ENCODE measurements at regions not wholly inside any gene's neighbourhood (a gene's known extent, or its start where the extent isn't known, plus 50 kb on each side); places are given as distances from the start of the nearest gene placed in this dataset.

DNA sequence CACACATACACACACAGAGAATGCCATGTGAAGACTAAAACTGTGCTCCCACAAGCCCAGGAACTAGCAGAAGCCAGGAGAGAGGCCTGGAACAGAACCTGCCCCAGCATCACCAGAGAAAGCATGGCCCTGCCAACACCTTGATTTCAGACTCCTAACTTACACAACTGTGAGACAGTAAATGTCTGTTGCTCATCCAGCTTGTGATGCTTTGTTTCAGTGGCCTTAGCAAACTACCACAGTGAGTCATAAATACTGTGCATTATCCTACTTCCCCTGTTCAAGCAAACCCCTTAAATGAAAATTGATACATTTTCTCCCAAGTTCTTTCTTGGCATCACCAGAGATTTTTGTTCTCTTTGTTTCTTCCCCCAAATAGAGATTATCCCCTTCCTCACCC lies 1539.4 kb upstream of the TENM4 start:
- H3K36me3 Mint-ChIP-seq (ENCODE audit: low read depth): no peaks in the 10 kb centered on the region
- TF ChIP-seq, protein P1, sequence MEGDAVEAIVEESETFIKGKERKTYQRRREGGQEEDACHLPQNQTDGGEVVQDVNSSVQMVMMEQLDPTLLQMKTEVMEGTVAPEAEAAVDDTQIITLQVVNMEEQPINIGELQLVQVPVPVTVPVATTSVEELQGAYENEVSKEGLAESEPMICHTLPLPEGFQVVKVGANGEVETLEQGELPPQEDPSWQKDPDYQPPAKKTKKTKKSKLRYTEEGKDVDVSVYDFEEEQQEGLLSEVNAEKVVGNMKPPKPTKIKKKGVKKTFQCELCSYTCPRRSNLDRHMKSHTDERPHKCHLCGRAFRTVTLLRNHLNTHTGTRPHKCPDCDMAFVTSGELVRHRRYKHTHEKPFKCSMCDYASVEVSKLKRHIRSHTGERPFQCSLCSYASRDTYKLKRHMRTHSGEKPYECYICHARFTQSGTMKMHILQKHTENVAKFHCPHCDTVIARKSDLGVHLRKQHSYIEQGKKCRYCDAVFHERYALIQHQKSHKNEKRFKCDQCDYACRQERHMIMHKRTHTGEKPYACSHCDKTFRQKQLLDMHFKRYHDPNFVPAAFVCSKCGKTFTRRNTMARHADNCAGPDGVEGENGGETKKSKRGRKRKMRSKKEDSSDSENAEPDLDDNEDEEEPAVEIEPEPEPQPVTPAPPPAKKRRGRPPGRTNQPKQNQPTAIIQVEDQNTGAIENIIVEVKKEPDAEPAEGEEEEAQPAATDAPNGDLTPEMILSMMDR (IDR thresholded peaks at IDR 0.05): no peak

DNA sequence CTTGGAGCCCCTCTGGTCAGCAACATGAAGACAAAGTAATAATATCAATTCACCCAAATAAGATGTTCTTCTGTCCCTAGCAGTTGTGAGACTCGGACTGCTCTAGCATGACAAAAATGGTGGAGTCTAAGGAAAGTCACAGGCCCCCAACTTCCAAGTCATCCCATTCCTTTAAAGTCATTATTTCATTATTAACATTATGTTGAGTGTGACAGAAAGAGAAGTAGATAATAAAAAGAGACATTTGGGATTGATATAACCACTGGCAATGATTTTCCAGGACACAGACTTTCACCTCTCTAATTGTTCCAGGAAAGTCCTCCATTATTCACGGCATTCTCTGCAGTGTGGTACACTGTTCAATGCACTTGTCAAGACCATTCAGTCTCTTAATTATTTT lies 1533.0 kb upstream of the TENM4 start:
- H3K4me3 Mint-ChIP-seq: no peak overlapping the region
- H3K4me3 ChIP-seq (ENCODE audit: low read length): no peak overlapping the region
- ChIA-PET CTCF (no interaction called here), POLR2A (no interaction called here)
- H3K4me1 Mint-ChIP-seq (ENCODE audit: low read depth): no peaks in the 10 kb centered on the region
- no peak overlapping the region for H3K27ac Mint-ChIP-seq
- TF ChIP-seq, protein P1 (IDR thresholded peaks at IDR 0.05): no peak
- no peak overlapping the region for H3K27ac ChIP-seq (ENCODE audit: low read depth in 1 of 2, low read length in 2 of 2)
- no peaks in the 10 kb centered on the region for H3K4me1 ChIP-seq (ENCODE audit: insufficient read depth, low read length)
- peaks cover 9% of the 10 kb centered on the region for H3K9me3 Mint-ChIP-seq
- no peak for ATAC-seq (ENCODE audit: poor library complexity)
- H3K27me3 ChIP-seq (ENCODE audit: control insufficient read depth in 1 of 2, insufficient read depth in 2 of 2, low read length in 2 of 2): no peaks in the 10 kb centered on the region
- H3K27me3 Mint-ChIP-seq: no peaks in the 10 kb centered on the region
- no peaks in the 10 kb centered on the region for H3K36me3 ChIP-seq (ENCODE audit: insufficient read depth, low read length)
- H3K36me3 Mint-ChIP-seq (ENCODE audit: low read depth): no peaks in the 10 kb centered on the region
- no peak for DNase-seq
- intact Hi-C loops (cut with DNase I, micrococcal nuclease): no loop called here
- H3K9me3 ChIP-seq (ENCODE audit: control insufficient read depth in 1 of 2, insufficient read depth in 1 of 2, low read length in 2 of 2): no peaks in the 10 kb centered on the region

More for the DNA sequence above, 1539.4 kb upstream of the TENM4 start:
- Histone ChIP-seq H3K4me3 (ENCODE audit: low read length) (no peak overlapping the region), H3K27ac (ENCODE audit: low read depth in 1 of 2, low read length in 2 of 2) (no peak overlapping the region), H3K4me1 (ENCODE audit: insufficient read depth, low read length) (no peaks in the 10 kb centered on the region), H3K36me3 (ENCODE audit: insufficient read depth, low read length) (no peaks in the 10 kb centered on the region), H3K27me3 (ENCODE audit: control insufficient read depth in 1 of 2, insufficient read depth in 2 of 2, low read length in 2 of 2) (no peaks in the 10 kb centered on the region), H3K9me3 (ENCODE audit: control insufficient read depth in 1 of 2, insufficient read depth in 1 of 2, low read length in 2 of 2) (peaks cover 0 to 9% of the 10 kb centered on the region in 2 experiments)
- Mint-ChIP-seq H3K27me3 (no peaks in the 10 kb centered on the region), H3K4me1 (ENCODE audit: low read depth) (no peaks in the 10 kb centered on the region), H3K27ac (no peak overlapping the region), H3K9me3 (peaks cover 8% of the 10 kb centered on the region), H3K4me3 (no peak overlapping the region)
- POLR2A ChIA-PET: no interaction called here
- CTCF ChIA-PET: no interaction called here
- intact Hi-C loops (cut with DNase I, micrococcal nuclease): no loop called here
- no peak for ATAC-seq (ENCODE audit: poor library complexity)
- DNase-seq: no peak

DNA sequence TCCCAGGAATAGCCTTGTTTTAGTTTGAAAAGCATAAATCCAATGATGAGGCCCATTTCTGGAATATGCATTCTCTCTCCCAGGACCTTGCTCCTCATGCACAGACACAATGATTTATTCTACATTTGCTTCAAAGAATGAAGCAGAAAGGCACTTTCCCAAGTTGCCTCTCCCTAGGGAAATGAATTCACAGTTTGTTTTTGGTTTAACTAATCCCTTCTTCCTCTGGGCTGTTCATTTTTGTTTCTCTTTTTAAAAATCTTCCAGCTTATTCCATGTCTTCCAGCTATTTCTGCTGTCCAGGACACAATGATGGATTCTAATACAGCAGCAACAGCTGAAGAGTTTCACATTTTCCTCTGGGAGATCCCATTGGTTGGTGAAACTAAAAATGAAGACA lies 1529.2 kb upstream of the TENM4 start:
- no peaks in the 10 kb centered on the region for H3K36me3 Mint-ChIP-seq (ENCODE audit: low read depth)
- Histone ChIP-seq H3K36me3 (ENCODE audit: insufficient read depth, low read length) (no peaks in the 10 kb centered on the region), H3K4me1 (ENCODE audit: insufficient read depth, low read length) (no peaks in the 10 kb centered on the region), H3K4me3 (ENCODE audit: low read length) (no peak overlapping the region), H3K27me3 (ENCODE audit: control insufficient read depth in 1 of 2, insufficient read depth in 2 of 2, low read length in 2 of 2) (no peaks in the 10 kb centered on the region), H3K9me3 (ENCODE audit: control insufficient read depth in 1 of 2, insufficient read depth in 1 of 2, low read length in 2 of 2) (peaks cover 0 to 3% of the 10 kb centered on the region in 2 experiments), H3K27ac (ENCODE audit: low read depth in 1 of 2, low read length in 2 of 2) (no peak overlapping the region)
- TF ChIP-seq, protein P1 (IDR thresholded peaks at IDR 0.05): no peak
- peaks cover 6% of the 10 kb centered on the region for H3K9me3 Mint-ChIP-seq
- no peak overlapping the region for H3K4me3 Mint-ChIP-seq
- no peak for DNase-seq
- no peaks in the 10 kb centered on the region for H3K4me1 Mint-ChIP-seq (ENCODE audit: low read depth)
- no peak for ATAC-seq (ENCODE audit: poor library complexity)
- no peak overlapping the region for H3K27ac Mint-ChIP-seq
- intact Hi-C loops (cut with DNase I, micrococcal nuclease): no loop called here
- no peaks in the 10 kb centered on the region for H3K27me3 Mint-ChIP-seq
- CTCF ChIA-PET: no interaction called here
- POLR2A ChIA-PET: no interaction called here

All from CD4-positive, alpha-beta T cell (primary cell).